Endothelial cell of umbilical vein (primary cell): ENCODE measurements at regions not wholly inside any gene's neighbourhood (a gene's known extent, or its start where the extent isn't known, plus 50 kb on each side); places are given as distances from the start of the nearest gene placed in this dataset.

ENCODE experiments used
- BruUV-seq: library from RNA; stranded (reverse); fragments of 400-500 nt; replicated peaks from 2 replicates; lab custom pipeline; 2021; lab: Mats Ljungman, UMichigan
- CTCF ChIA-PET: fragments of 300-600, 350-600 bp; sonication (Branson Sonifier 250); formaldehyde crosslinking; loops from one replicate; lab custom pipeline; 2021; ENCODE audit warnings: antibody characterized with exemption, inconsistent platforms; lab: Charles Lee
- POLR2A ChIA-PET: fragments of 300-600, 350-600 bp; sonication (Branson Sonifier 250); formaldehyde crosslinking; loops from one replicate; lab custom pipeline; 2021; ENCODE audit warnings: antibody characterized with exemption, inconsistent platforms; lab: Charles Lee
- DNase-seq: peaks from one replicate; pipeline ENCODE4 v3.0.0-alpha.2; 2011; ENCODE audit warnings: low read depth, low spot score
- FAIRE-seq: peaks from 2 replicates; lab custom pipeline; 2011; peaks lifted over from hg19 to GRCh38; lab: Jason Lieb, UNC
- H2AFZ ChIP-seq: 2 replicates; pipeline ENCODE4 v1.6.0; 2012; ENCODE audit warnings: low read depth, low read length, control low read depth, inconsistent platforms
- H3K27ac ChIP-seq: 2 replicates; pipeline ENCODE4 v1.5.1; 2011; ENCODE audit warnings: low read depth, mild to moderate bottlenecking, control low read depth, low read length, moderate library complexity; ENCODE audit not compliant: insufficient read depth
- H3K27me3 ChIP-seq, 2 experiments: 2 replicates each; pipeline versions ENCODE4 v1.6.0 to v1.6.1; 2011; ENCODE audit warnings: low read length in 2 of 2, mixed read lengths in 1 of 2; ENCODE audit not compliant: control insufficient read depth in 2 of 2, insufficient read depth in 2 of 2
- H3K36me3 ChIP-seq, 2 experiments: 2 replicates in 1 of 2; 3 replicates in 1 of 2; pipeline ENCODE4 v1.5.1; 2011; ENCODE audit warnings: low read length in 2 of 2, mild to moderate bottlenecking in 1 of 2, moderate library complexity in 1 of 2; ENCODE audit not compliant: control insufficient read depth in 2 of 2, insufficient read depth in 2 of 2; ENCODE audit errors: extremely low read depth in 1 of 2
- H3K4me1 ChIP-seq: 3 replicates; pipeline ENCODE4 v1.5.1; 2011; ENCODE audit warnings: mild to moderate bottlenecking, low read length; ENCODE audit not compliant: control insufficient read depth, insufficient read depth; ENCODE audit errors: extremely low read depth
- H3K4me2 ChIP-seq: 2 replicates; pipeline ENCODE4 v1.6.1; 2011; ENCODE audit warnings: low read length, control low read depth, mixed read lengths; ENCODE audit not compliant: insufficient read depth
- H3K4me3 ChIP-seq, 3 experiments: fragments of 200-600 bp in 1 of 3; sonication (generic), shearing (Covaris generic) in 1 of 3; replicated peaks in 1 of 3; 2 replicates each; pipeline ENCODE4 v1.5.1; 2011 to 2016; ENCODE audit warnings: control low read depth in 3 of 3, low read length in 3 of 3, mild to moderate bottlenecking in 2 of 3, inconsistent platforms in 1 of 3, low read depth in 1 of 3, moderate library complexity in 1 of 3; ENCODE audit not compliant: insufficient read depth in 1 of 3
- H3K79me2 ChIP-seq: 2 replicates; pipeline ENCODE4 v1.6.0; 2012; ENCODE audit warnings: low read length, inconsistent platforms; ENCODE audit not compliant: control insufficient read depth, insufficient read depth
- H3K9ac ChIP-seq: replicated peaks from 2 replicates; pipeline ENCODE3; 2011; ENCODE audit warnings: low read length, control low read depth; ENCODE audit not compliant: insufficient read depth; ENCODE audit errors: extremely low read depth
- H3K9me1 ChIP-seq: replicated peaks from 3 replicates; pipeline ENCODE4 v1.6.0; 2011; ENCODE audit warnings: mild to moderate bottlenecking, low read length; ENCODE audit not compliant: control insufficient read depth, insufficient read depth; ENCODE audit errors: extremely low read depth
- H3K9me3 ChIP-seq: replicated peaks from 2 replicates; pipeline ENCODE4 v1.5.1; 2012; ENCODE audit warnings: low read length, inconsistent platforms; ENCODE audit not compliant: control insufficient read depth, insufficient read depth
- H4K20me1 ChIP-seq: replicated peaks from 2 replicates; pipeline ENCODE3; 2011; ENCODE audit warnings: mild to moderate bottlenecking, low read length; ENCODE audit not compliant: control insufficient read depth, insufficient read depth; ENCODE audit errors: extremely low read depth
- CTCF ChIP-seq, 2 donors: IDR thresholded peaks; 1 replicate in 1 of 2; 2 replicates in 1 of 2; pipeline ENCODE4 v1.5.1; 2011; ENCODE audit warnings: low read length in 2 of 2, mild to moderate bottlenecking in 2 of 2, moderate library complexity in 2 of 2, control low read depth in 1 of 2, inconsistent platforms in 1 of 2, low read depth in 1 of 2; ENCODE audit not compliant: insufficient read depth in 1 of 2; ENCODE audit errors: extremely low read depth in 1 of 2
- EZH2 ChIP-seq: IDR thresholded peaks from 2 replicates; pipeline ENCODE4 v1.6.1; 2012; ENCODE audit warnings: borderline replicate concordance, low read depth, mild to moderate bottlenecking, moderate library complexity, low read length, inconsistent platforms; ENCODE audit not compliant: severe bottlenecking
- FOS ChIP-seq: IDR thresholded peaks from 2 replicates; pipeline ENCODE4 v1.6.1; 2011; ENCODE audit warnings: mild to moderate bottlenecking, low read length, moderate library complexity, borderline replicate concordance; ENCODE audit not compliant: insufficient read depth
- GATA2 ChIP-seq: IDR thresholded peaks from 2 replicates; pipeline ENCODE4 v1.7.0; 2011; ENCODE audit warnings: low read depth, mild to moderate bottlenecking, moderate library complexity, mixed read lengths, low read length; ENCODE audit not compliant: insufficient read length, insufficient read depth
- JUN ChIP-seq: IDR thresholded peaks from 2 replicates; pipeline ENCODE4 v1.6.1; 2011; ENCODE audit warnings: borderline replicate concordance, low read depth; ENCODE audit not compliant: insufficient read length, insufficient read depth
- MAX ChIP-seq: IDR thresholded peaks from 2 replicates; pipeline ENCODE4 v1.6.1; 2011; ENCODE audit not compliant: insufficient read depth, insufficient read length
- MYC ChIP-seq: IDR thresholded peaks from one replicate; pipeline ENCODE4 v1.6.1; 2011; ENCODE audit warnings: mild to moderate bottlenecking, low read depth, low read length
- POLR2A ChIP-seq: IDR thresholded peaks from 2 replicates; pipeline ENCODE4 v1.6.1; 2012; ENCODE audit warnings: low read depth, mild to moderate bottlenecking, control low read depth, low read length
- POLR2AphosphoS5 ChIP-seq: IDR thresholded peaks from 2 replicates; pipeline ENCODE4 v1.6.1; 2012; ENCODE audit warnings: low read depth, mild to moderate bottlenecking, control low read depth, low read length, moderate library complexity; ENCODE audit not compliant: insufficient read depth
- dilution Hi-C: fragments of 300-500 bp; cut with MboI; formaldehyde crosslinking; loops from one replicate; pipeline ENCODE4 v1.15.0; 2019; ENCODE audit warnings: low sequenced_read_pairs; ENCODE audit not compliant: extremely low pct_ligation_motif_present
- intact Hi-C: fragments of 100-400 bp; cut with micrococcal nuclease; formaldehyde crosslinking; loops from one replicate; pipeline ENCODE4 v1.10.0; 2022

GRCh38 chr16:27642756-27643155, 92.8 kb downstream of the KATNIP start:
- Histone ChIP-seq H3K27ac (no peak overlapping the region), H3K36me3 (no peaks in the 10 kb centered on the region), H2AFZ (no peak overlapping the region), H3K4me2 (no peak overlapping the region), H4K20me1 (no peaks in the 10 kb centered on the region), H3K4me1 (no peaks in the 10 kb centered on the region), H3K9ac (no peak overlapping the region), H3K9me1 (no peaks in the 10 kb centered on the region), H3K79me2 (no peaks in the 10 kb centered on the region), H3K27me3 (no peaks in the 10 kb centered on the region), H3K9me3 (no peaks in the 10 kb centered on the region), H3K4me3 (no peak overlapping the region)
- FAIRE-seq = peak; percentile 73
- ChIA-PET CTCF (interaction anchor here (0.7 to 1.6 kb wide), 3 partner anchors 31 to 225 kb away, joined by 3 to 6 read pairs (median 4); no protein-coding TSS in a partner anchor), POLR2A (interaction anchor here (0.7 kb wide), 1 partner anchor 127 kb away, joined by 3 read pairs; no protein-coding TSS in a partner anchor)
- intact Hi-C loops = loop anchor here (5.0 kb wide), 1 partner anchor 50 kb away; no protein-coding TSS in a partner anchor
- dilution Hi-C loops = no loop called here
- no peak for DNase-seq
- TF ChIP-seq EZH2 (no peak), CTCF (IDR thresholded peaks at IDR 0.05; ENCODE audit: extremely low read depth in 1 of 2, insufficient read depth in 1 of 2, low read depth in 1 of 2, low read length in 2 of 2) (peak; percentile 20 to 26)
- BruUV-seq = no TSS peak

GRCh38 chr16:27644165-27644564, 94.2 kb downstream of the KATNIP start:
- no TSS peak for BruUV-seq
- dilution Hi-C loops = no loop called here
- no peaks in the 10 kb centered on the region for H3K27me3 ChIP-seq
- FAIRE-seq (no peak), DNase-seq (no peak)
- H3K4me1 ChIP-seq = no peaks in the 10 kb centered on the region
- H3K27ac ChIP-seq = no peak overlapping the region
- no peaks in the 10 kb centered on the region for H3K36me3 ChIP-seq
- no peak for TF ChIP-seq EZH2
- no peak for TF ChIP-seq CTCF (IDR thresholded peaks at IDR 0.05; ENCODE audit: extremely low read depth in 1 of 2, insufficient read depth in 1 of 2, low read depth in 1 of 2, low read length in 2 of 2)
- TF ChIP-seq JUN = no peak
- no peak for TF ChIP-seq MAX
- TF ChIP-seq GATA2 = no peak
- no peak for TF ChIP-seq FOS
- TF ChIP-seq MYC = no peak
- no peak for TF ChIP-seq POLR2A
- no peak for TF ChIP-seq POLR2AphosphoS5
- intact Hi-C loops = loop anchor here (5.0 kb wide), 1 partner anchor 48 kb away; no protein-coding TSS in a partner anchor
- H3K9me3 ChIP-seq = no peaks in the 10 kb centered on the region
- POLR2A ChIA-PET = no interaction called here
- H3K9ac ChIP-seq = no peak overlapping the region
- H3K79me2 ChIP-seq = no peaks in the 10 kb centered on the region
- CTCF ChIA-PET = no interaction called here
- no peak overlapping the region for H2AFZ ChIP-seq
- no peak overlapping the region for H3K4me2 ChIP-seq
- H3K9me1 ChIP-seq = no peaks in the 10 kb centered on the region
- H3K4me3 ChIP-seq = no peak overlapping the region
- no peaks in the 10 kb centered on the region for H4K20me1 ChIP-seq
